ENCODE measurements at regions not wholly inside any gene's neighbourhood (a gene's known extent, or its start where the extent isn't known, plus 50 kb on each side); places are given as distances from the start of the nearest gene placed in this dataset.

DNA sequence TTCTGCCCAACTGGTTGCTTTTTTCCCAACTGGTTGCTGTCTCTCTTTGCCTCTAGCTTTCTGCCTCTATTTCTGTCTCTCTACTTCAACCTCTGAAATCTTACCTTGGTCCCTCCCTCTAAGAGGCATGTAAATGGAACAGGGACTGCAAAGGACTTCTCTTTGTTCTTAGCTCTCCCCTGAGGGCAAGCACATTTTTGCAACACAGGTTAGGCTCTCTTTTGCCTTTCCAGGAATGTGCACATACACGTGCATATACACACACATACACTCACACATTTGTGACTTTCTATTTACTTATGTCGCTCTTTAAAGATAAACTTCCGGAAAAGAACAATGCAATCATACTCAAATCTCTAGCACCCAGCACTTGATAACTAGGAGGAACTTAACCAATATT lies 262.6 kb upstream of the DDX18 start:
- H4K91ac ChIP-seq (ENCODE audit: insufficient read depth, low read depth, low read length) = no peak overlapping the region
- H3K27me3 ChIP-seq (ENCODE audit: control insufficient read depth, insufficient read depth, low read length) = no peaks in the 10 kb centered on the region
- 0% methylated on average over 1 of the region's 3 CpGs; no CpG with 5 or more reads in 1 of the 2 experiments for WGBS, 2 experiments (ENCODE audit: extremely low coverage in 2 of 2, insufficient read length in 1 of 2)
- no peak overlapping the region for H2AK9ac ChIP-seq (replicated peaks; ENCODE audit: low read depth, low read length, poor library complexity)
- no peak overlapping the region for H3K56ac ChIP-seq (ENCODE audit: extremely low read depth, insufficient read depth, low read length)
- H3K79me1 ChIP-seq (ENCODE audit: low read depth in 1 of 2, low read length in 2 of 2) = no peaks in the 10 kb centered on the region
- no peak overlapping the region for H3K27ac ChIP-seq (ENCODE audit: insufficient read depth, low read length)
- BruUV-seq (replicated peaks) = no TSS peak
- no peak for DNase-seq
- H3K18ac ChIP-seq (ENCODE audit: low read depth, low read length) = no peak overlapping the region
- H3K9me1 ChIP-seq (ENCODE audit: insufficient read depth, low read length) = no peaks in the 10 kb centered on the region
- H2BK15ac ChIP-seq (ENCODE audit: low read depth, low read length) = no peak overlapping the region
- no peak overlapping the region for H2BK20ac ChIP-seq (ENCODE audit: low read depth, low read length)
- no peak overlapping the region for H3K14ac ChIP-seq (replicated peaks; ENCODE audit: low read depth, low read length)
- H2AFZ ChIP-seq (replicated peaks; ENCODE audit: low read length, poor library complexity) = no peak overlapping the region
- H2BK5ac ChIP-seq (ENCODE audit: low read depth, low read length, poor library complexity, severe bottlenecking) = no peak overlapping the region
- TF ChIP-seq RAD21 (IDR thresholded peaks at IDR 0.05; ENCODE audit: low read length) (no peak), CEBPB (IDR thresholded peaks at IDR 0.05; ENCODE audit: low read depth, low read length) (no peak), MXI1 (IDR thresholded peaks at IDR 0.05; ENCODE audit: borderline replicate concordance, low read depth, low read length) (no peak), NFE2L2 (IDR thresholded peaks at IDR 0.05; ENCODE audit: low read depth, low read length) (no peak), RCOR1 (IDR thresholded peaks at IDR 0.05; ENCODE audit: insufficient replicate concordance, low read length) (no peak), RFX5 (IDR thresholded peaks at IDR 0.05; ENCODE audit: low read depth, low read length) (no peak), POLR2A (IDR thresholded peaks at IDR 0.05; ENCODE audit: low read depth, low read length) (no peak), MAFK (IDR thresholded peaks at IDR 0.05; ENCODE audit: low read depth, low read length) (no peak), BHLHE40 (IDR thresholded peaks at IDR 0.05; ENCODE audit: low read depth, low read length) (no peak), CHD1 (IDR thresholded peaks at IDR 0.05; ENCODE audit: low read depth, low read length) (no peak)
- TF ChIP-seq, protein P1, sequence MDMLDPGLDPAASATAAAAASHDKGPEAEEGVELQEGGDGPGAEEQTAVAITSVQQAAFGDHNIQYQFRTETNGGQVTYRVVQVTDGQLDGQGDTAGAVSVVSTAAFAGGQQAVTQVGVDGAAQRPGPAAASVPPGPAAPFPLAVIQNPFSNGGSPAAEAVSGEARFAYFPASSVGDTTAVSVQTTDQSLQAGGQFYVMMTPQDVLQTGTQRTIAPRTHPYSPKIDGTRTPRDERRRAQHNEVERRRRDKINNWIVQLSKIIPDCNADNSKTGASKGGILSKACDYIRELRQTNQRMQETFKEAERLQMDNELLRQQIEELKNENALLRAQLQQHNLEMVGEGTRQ (IDR thresholded peaks at IDR 0.05; ENCODE audit: low read depth, low read length) = no peak
- TF ChIP-seq, protein P2, sequence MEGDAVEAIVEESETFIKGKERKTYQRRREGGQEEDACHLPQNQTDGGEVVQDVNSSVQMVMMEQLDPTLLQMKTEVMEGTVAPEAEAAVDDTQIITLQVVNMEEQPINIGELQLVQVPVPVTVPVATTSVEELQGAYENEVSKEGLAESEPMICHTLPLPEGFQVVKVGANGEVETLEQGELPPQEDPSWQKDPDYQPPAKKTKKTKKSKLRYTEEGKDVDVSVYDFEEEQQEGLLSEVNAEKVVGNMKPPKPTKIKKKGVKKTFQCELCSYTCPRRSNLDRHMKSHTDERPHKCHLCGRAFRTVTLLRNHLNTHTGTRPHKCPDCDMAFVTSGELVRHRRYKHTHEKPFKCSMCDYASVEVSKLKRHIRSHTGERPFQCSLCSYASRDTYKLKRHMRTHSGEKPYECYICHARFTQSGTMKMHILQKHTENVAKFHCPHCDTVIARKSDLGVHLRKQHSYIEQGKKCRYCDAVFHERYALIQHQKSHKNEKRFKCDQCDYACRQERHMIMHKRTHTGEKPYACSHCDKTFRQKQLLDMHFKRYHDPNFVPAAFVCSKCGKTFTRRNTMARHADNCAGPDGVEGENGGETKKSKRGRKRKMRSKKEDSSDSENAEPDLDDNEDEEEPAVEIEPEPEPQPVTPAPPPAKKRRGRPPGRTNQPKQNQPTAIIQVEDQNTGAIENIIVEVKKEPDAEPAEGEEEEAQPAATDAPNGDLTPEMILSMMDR (conservative IDR thresholded peaks at IDR 0.05; ENCODE audit: low read depth, low read length) = no peak
- no peak overlapping the region for H2BK120ac ChIP-seq (ENCODE audit: low read depth, low read length)
- H3K23ac ChIP-seq (ENCODE audit: low read depth, low read length) = no peak overlapping the region
- no peaks in the 10 kb centered on the region for H4K20me1 ChIP-seq (ENCODE audit: insufficient read depth, low read length)
- no peak overlapping the region for H2AK5ac ChIP-seq (ENCODE audit: low read depth, low read length)
- dilution Hi-C loops (cut with HindIII; ENCODE audit: low sequenced_read_pairs, unreplicated experiment) (no loop called here), intact Hi-C loops (cut with micrococcal nuclease) (no loop called here), in situ Hi-C loops (cut with MboI; ENCODE audit: low sequenced_read_pairs) (no loop called here)
- peaks cover 2% of the 10 kb centered on the region; the same call in 1 of the 2 replicates for H3K9me3 ChIP-seq (ENCODE audit: control insufficient read depth, insufficient read depth, low read length)
- H4K5ac ChIP-seq (ENCODE audit: low read depth, low read length) = no peak overlapping the region
- no peaks in the 10 kb centered on the region for H3K4me1 ChIP-seq (ENCODE audit: control insufficient read depth, insufficient read depth, low read length)
- no peak overlapping the region for H4K8ac ChIP-seq (ENCODE audit: low read depth in 2 of 2, low read length in 2 of 2)
- H3K4ac ChIP-seq (ENCODE audit: low read depth, low read length) = no peak overlapping the region
- no peak overlapping the region for H3K4me3 ChIP-seq (ENCODE audit: insufficient read depth, low read depth, low read length)
- no peak overlapping the region for H3K9ac ChIP-seq (ENCODE audit: low read depth, low read length)
- H3K4me2 ChIP-seq (ENCODE audit: low read depth, low read length) = no peak overlapping the region
- POLR2A ChIA-PET (ENCODE audit: unreplicated experiment) = no interaction called here
- CTCF ChIA-PET = no interaction called here
- no peaks in the 10 kb centered on the region for H3K36me3 ChIP-seq (ENCODE audit: control insufficient read depth, insufficient read depth, low read length)
- ATAC-seq (ENCODE audit: low read depth) = no peak
